ENCODE measurements at regions not wholly inside any gene's neighbourhood (a gene's known extent, or its start where the extent isn't known, plus 50 kb on each side); places are given as distances from the start of the nearest gene placed in this dataset. TPM values are rescaled to one million over a fixed set of nuclear protein-coding genes. Genes with fewer than 3 reads are reported as not detected.

DNA sequence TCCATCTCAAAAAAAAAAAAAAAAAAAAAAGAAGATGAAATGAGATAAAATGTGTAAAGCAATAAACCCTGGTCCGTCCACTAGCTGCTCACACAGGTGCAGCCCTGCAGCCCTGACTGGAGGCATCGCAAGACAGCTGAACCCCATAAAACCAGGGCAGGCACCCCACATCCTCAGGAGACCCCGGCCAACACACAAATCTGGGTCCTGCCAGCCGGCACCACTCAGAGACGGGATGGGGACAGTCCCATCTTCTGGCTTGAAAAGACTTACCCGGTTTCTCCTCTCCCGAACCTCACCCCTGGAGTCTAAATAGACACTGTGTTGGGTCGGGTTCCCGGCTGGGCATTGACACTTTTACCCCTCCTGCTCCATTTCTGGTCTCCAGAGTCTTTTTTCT, 52.7 kb upstream of the TNRC6C start:
- no peaks in the 10 kb centered on the region for H3K4me1 Mint-ChIP-seq
- H3K9me3 Mint-ChIP-seq, result no peaks in the 10 kb centered on the region
- H3K4me3 Mint-ChIP-seq, result no peak overlapping the region
- H3K36me3 Mint-ChIP-seq (ENCODE audit: low read depth), result no peaks in the 10 kb centered on the region
- H3K27me3 Mint-ChIP-seq (ENCODE audit: low read depth), result no peaks in the 10 kb centered on the region
- no peak for DNase-seq (ENCODE audit: low read depth, low spot score)
- H3K27ac Mint-ChIP-seq (ENCODE audit: unreplicated experiment), result no peak overlapping the region
- TF ChIP-seq, protein P1, sequence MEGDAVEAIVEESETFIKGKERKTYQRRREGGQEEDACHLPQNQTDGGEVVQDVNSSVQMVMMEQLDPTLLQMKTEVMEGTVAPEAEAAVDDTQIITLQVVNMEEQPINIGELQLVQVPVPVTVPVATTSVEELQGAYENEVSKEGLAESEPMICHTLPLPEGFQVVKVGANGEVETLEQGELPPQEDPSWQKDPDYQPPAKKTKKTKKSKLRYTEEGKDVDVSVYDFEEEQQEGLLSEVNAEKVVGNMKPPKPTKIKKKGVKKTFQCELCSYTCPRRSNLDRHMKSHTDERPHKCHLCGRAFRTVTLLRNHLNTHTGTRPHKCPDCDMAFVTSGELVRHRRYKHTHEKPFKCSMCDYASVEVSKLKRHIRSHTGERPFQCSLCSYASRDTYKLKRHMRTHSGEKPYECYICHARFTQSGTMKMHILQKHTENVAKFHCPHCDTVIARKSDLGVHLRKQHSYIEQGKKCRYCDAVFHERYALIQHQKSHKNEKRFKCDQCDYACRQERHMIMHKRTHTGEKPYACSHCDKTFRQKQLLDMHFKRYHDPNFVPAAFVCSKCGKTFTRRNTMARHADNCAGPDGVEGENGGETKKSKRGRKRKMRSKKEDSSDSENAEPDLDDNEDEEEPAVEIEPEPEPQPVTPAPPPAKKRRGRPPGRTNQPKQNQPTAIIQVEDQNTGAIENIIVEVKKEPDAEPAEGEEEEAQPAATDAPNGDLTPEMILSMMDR (conservative IDR thresholded peaks at IDR 0.05), result no peak

DNA sequence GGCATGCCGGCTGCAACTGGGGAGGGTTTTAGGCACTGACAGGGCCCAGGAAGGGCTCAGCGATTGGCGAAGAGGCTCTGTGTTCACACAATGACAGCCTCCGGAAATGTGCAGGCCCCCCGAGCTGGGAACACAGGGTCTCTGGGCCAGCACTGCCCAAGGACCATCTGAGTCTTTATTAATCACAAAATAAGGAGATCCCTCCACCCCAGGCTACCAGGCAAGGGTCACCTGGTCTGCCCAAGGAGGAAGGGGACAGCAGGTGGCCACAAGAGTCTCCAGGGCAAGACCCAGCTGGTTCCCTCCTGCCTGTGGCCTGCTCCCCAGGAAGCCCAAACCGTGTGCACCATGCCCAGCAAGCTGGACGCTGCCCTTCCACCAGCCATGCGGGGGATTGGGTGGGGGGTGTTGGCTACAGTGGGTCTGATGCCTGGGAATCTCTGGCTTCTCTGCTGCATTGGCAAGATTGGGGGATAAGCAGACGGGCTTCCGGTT, 52.1 kb upstream of the TNRC6C start:
- TF ChIP-seq, protein P1 (conservative IDR thresholded peaks at IDR 0.05), result no peak
- no peaks in the 10 kb centered on the region for H3K36me3 Mint-ChIP-seq (ENCODE audit: low read depth)
- no peaks in the 10 kb centered on the region for H3K4me1 Mint-ChIP-seq
- H3K4me3 Mint-ChIP-seq, result no peak overlapping the region
- peaks cover under 1% of the 10 kb centered on the region for H3K27me3 Mint-ChIP-seq (ENCODE audit: low read depth)
- no peaks in the 10 kb centered on the region for H3K9me3 Mint-ChIP-seq
- no peak for DNase-seq (ENCODE audit: low read depth, low spot score)
- H3K27ac Mint-ChIP-seq (ENCODE audit: unreplicated experiment), result no peak overlapping the region

DNA sequence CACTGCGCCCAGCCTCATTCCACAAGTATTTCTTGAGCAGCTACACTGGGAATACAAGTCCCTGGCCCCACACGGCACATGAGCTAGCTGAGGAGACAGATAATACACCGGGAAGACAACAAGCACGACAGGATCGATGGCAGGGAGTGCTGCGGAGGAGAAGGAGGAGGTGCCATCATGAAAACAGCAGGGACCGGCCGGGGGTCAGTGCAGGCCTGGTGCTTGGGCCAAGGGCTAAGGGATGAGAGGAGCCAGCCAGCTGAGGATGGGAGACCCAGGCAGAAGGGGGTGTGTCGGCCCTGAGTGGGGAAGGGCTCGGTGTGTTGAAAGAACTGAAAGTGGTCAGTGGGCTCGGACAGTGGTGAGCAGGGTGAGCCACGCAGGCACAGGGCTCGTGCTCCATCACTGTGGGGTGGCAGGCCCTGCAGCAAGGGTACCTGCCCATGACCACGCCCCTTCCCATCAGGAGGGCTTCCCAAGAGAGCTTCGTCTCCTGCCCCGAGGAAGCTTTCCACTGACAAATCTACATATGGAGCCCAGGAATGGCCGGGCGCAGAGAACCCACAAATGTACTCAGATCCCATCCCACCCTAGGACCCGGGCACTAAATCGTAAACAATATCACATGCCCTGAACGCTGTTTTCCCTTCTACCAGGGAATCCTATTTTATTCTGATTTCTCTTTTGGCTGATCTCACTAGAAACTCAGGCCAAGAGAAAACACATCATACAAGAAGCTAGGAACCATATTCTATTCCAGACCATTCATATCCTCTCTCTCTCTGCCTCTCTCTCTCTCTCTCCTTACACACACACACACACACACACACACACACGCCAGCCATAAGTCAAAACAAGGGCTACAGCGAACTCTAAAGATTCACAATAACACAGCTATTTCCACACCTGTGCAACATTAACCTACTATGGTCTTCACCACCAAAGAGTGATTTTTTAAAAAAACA, 50.7 kb upstream of the TNRC6C start:
- Mint-ChIP-seq H3K4me1 (no peaks in the 10 kb centered on the region), H3K4me3 (no peak overlapping the region), H3K9me3 (peaks cover 8% of the 10 kb centered on the region), H3K27ac (ENCODE audit: unreplicated experiment) (peak overlapping the region; percentile 29), H3K27me3 (ENCODE audit: low read depth) (peaks cover 11% of the 10 kb centered on the region), H3K36me3 (ENCODE audit: low read depth) (no peaks in the 10 kb centered on the region)
- no peak for DNase-seq (ENCODE audit: low read depth, low spot score)
- TF ChIP-seq, protein P1 (conservative IDR thresholded peaks at IDR 0.05), result no peak

DNA sequence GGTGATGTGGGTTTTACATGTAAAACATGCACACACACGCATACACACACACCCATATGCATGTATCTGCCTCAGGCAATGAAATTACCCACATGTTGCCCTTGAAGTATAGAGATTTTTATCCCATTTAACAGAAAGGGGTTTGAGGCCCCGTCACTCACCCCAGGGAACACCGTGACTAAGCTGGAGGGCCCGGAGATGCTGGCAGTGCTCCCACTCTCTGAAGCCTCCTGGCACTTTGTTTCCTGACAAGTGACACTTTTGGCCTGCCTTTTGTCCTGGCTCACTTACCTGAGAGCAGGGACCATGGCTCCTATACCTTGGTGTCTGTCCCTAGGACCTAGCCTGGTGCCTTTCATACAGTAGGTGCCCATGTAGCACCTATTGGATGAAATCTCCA, 50.0 kb upstream of the TNRC6C start:
- DNase-seq (ENCODE audit: low read depth, low spot score), result no peak
- TF ChIP-seq, protein P1 (conservative IDR thresholded peaks at IDR 0.05), result no peak
- H3K27ac Mint-ChIP-seq (ENCODE audit: unreplicated experiment), result no peak overlapping the region
- H3K4me3 Mint-ChIP-seq, result no peak overlapping the region
- H3K36me3 Mint-ChIP-seq (ENCODE audit: low read depth), result no peaks in the 10 kb centered on the region
- H3K9me3 Mint-ChIP-seq, result peaks cover 8% of the 10 kb centered on the region
- H3K4me1 Mint-ChIP-seq, result no peaks in the 10 kb centered on the region
- H3K27me3 Mint-ChIP-seq (ENCODE audit: low read depth), result peaks cover 11% of the 10 kb centered on the region

Small RNAs in the stretch of these regions (microRNA-seq; reads per million reads assigned to microRNA genes)
- not detected for gene MIR4316

All from neural crest cell (in vitro differentiated cells).